SK-N-MC (cell line): ENCODE measurements at regions not wholly inside any gene's neighbourhood (a gene's known extent, or its start where the extent isn't known, plus 50 kb on each side); places are given as distances from the start of the nearest gene placed in this dataset.

Experiments
- FOXP2 ChIP-seq: optimal IDR thresholded peaks from 2 replicates; pipeline ENCODE3; 2011; ENCODE audit warnings: mild to moderate bottlenecking, moderate library complexity; ENCODE audit not compliant: insufficient read depth; ENCODE audit errors: extremely low read length, control extremely low read depth
- POLR2AphosphoS5 ChIP-seq: IDR thresholded peaks from 2 replicates; pipeline ENCODE4 v1.6.1; 2012; ENCODE audit warnings: mild to moderate bottlenecking, low read depth, low read length, borderline replicate concordance

GRCh38 chr10:128851726-128852125 is 615.3 kb upstream of the MGMT start:
- TF ChIP-seq FOXP2 (no peak), POLR2AphosphoS5 (no peak)
